H1 (cell line): ENCODE measurements at regions not wholly inside any gene's neighbourhood (a gene's known extent, or its start where the extent isn't known, plus 50 kb on each side); places are given as distances from the start of the nearest gene placed in this dataset.

Source experiments
- CTCF ChIA-PET: fragments of 300-600 bp; sonication (Branson Sonifier 250); formaldehyde crosslinking; loops from one replicate; lab custom pipeline; 2021; ENCODE audit not compliant: partially characterized antibody; lab: Charles Lee
- POLR2A ChIA-PET: fragments of 300-600 bp; sonication (Branson Sonifier 250); formaldehyde crosslinking; loops from one replicate; lab custom pipeline; 2021; ENCODE audit warnings: inconsistent platforms; ENCODE audit not compliant: partially characterized antibody; lab: Charles Lee
- DNase-seq, 2 experiments: peaks; one replicate each; pipeline versions ENCODE4 v3.0.0 to v3.0.0-alpha.2; 2010 to 2022; ENCODE audit warnings: low spot score in 2 of 2, low read depth in 1 of 2, mixed read lengths in 1 of 2
- FAIRE-seq: peaks from 2 replicates; lab custom pipeline; 2011; peaks lifted over from hg19 to GRCh38; lab: Jason Lieb, UNC
- H2AFZ ChIP-seq: 2 replicates; pipeline ENCODE4 v1.8.1; 2012; ENCODE audit warnings: low read length, inconsistent platforms
- H2AK5ac ChIP-seq: 2 replicates; pipeline ENCODE4 v1.6.1; 2013; ENCODE audit warnings: low read depth, low read length
- H2BK120ac ChIP-seq: replicated peaks from 2 replicates; pipeline ENCODE3; 2013; ENCODE audit warnings: low read depth, low read length, inconsistent platforms
- H2BK12ac ChIP-seq: 2 replicates; pipeline ENCODE4 v1.6.1; 2013; ENCODE audit warnings: low read depth, low read length
- H2BK15ac ChIP-seq: 2 replicates; pipeline ENCODE4 v1.6.1; 2013; ENCODE audit warnings: low read length
- H2BK20ac ChIP-seq: 2 replicates; pipeline ENCODE4 v1.6.1; 2013; ENCODE audit warnings: low read length
- H2BK5ac ChIP-seq: 2 replicates; pipeline ENCODE4 v1.6.1; 2013; ENCODE audit warnings: low read depth, low read length
- H3K14ac ChIP-seq: 2 replicates; pipeline ENCODE4 v1.6.1; 2013; ENCODE audit warnings: inconsistent platforms; ENCODE audit not compliant: insufficient read length
- H3K18ac ChIP-seq: 2 replicates; pipeline ENCODE4 v1.6.1; 2013; ENCODE audit warnings: low read length; ENCODE audit errors: extremely low read depth
- H3K23ac ChIP-seq: 2 replicates; pipeline ENCODE4 v1.6.1; 2013; ENCODE audit warnings: inconsistent platforms; ENCODE audit not compliant: insufficient read length
- H3K23me2 ChIP-seq: 2 replicates; pipeline ENCODE4 v1.6.1; 2013; ENCODE audit warnings: low read depth, low read length
- H3K27ac ChIP-seq: 2 replicates; pipeline ENCODE4 v1.6.1; 2011; ENCODE audit warnings: low read depth, low read length, inconsistent platforms
- H3K27me3 ChIP-seq, 4 experiments: replicated peaks in 1 of 4; 1 replicate in 1 of 4; 2 replicates in 3 of 4; pipeline versions ENCODE4 v1.6.1 to v1.8.1; 2011 to 2013; ENCODE audit warnings: low read length in 3 of 4, mild to moderate bottlenecking in 3 of 4, inconsistent platforms in 2 of 4, mixed read lengths in 2 of 4, moderate library complexity in 1 of 4; ENCODE audit not compliant: control insufficient read depth in 3 of 4, insufficient read depth in 3 of 4; ENCODE audit errors: extremely low read depth in 1 of 4
- H3K36me3 ChIP-seq, 4 experiments: 2 replicates each; pipeline versions ENCODE4 v1.6.1 to v1.8.1; 2011 to 2013; ENCODE audit warnings: mild to moderate bottlenecking in 4 of 4, low read length in 3 of 4, moderate library complexity in 2 of 4, control low read depth in 1 of 4, inconsistent platforms in 1 of 4; ENCODE audit not compliant: insufficient read depth in 4 of 4, control insufficient read depth in 2 of 4
- H3K4ac ChIP-seq: replicated peaks from 2 replicates; pipeline ENCODE3; 2013; ENCODE audit warnings: low read length, low read depth, mixed read lengths, inconsistent platforms; ENCODE audit not compliant: insufficient read length
- H3K4me1 ChIP-seq, 4 experiments: replicated peaks in 1 of 4; 1 replicate in 1 of 4; 2 replicates in 3 of 4; pipeline versions ENCODE4 v1.6.1 to v1.8.1; 2011 to 2013; ENCODE audit warnings: low read length in 3 of 4, inconsistent platforms in 2 of 4, mixed read lengths in 1 of 4; ENCODE audit not compliant: insufficient read depth in 4 of 4, control insufficient read depth in 3 of 4
- H3K4me2 ChIP-seq, 2 experiments: 2 replicates each; pipeline versions ENCODE4 v1.6.1 to v1.8.1; 2011 to 2013; ENCODE audit warnings: low read depth in 2 of 2, low read length in 2 of 2, control low read depth in 1 of 2, inconsistent platforms in 1 of 2, mild to moderate bottlenecking in 1 of 2; ENCODE audit not compliant: insufficient read depth in 1 of 2
- H3K4me3 ChIP-seq, 4 experiments: fragments of 200-600, 300-600 bp in 1 of 4; sonication (generic), shearing (Covaris generic), sonication (Bioruptor Twin) in 1 of 4; 2 replicates each; pipeline versions ENCODE4 v1.5.1 to v1.8.1; 2011 to 2016; ENCODE audit warnings: low read length in 4 of 4, low read depth in 3 of 4, control low read depth in 2 of 4, inconsistent platforms in 2 of 4, mild to moderate bottlenecking in 2 of 4, mixed read lengths in 1 of 4, moderate library complexity in 1 of 4; ENCODE audit not compliant: insufficient read depth in 2 of 4; ENCODE audit errors: extremely low read depth in 1 of 4
- H3K56ac ChIP-seq: replicated peaks from 2 replicates; pipeline ENCODE3; 2013; ENCODE audit warnings: low read depth, mild to moderate bottlenecking, mixed read lengths, low read length, inconsistent platforms; ENCODE audit not compliant: insufficient read length
- H3K79me1 ChIP-seq: 2 replicates; pipeline ENCODE4 v1.6.1; 2013; ENCODE audit warnings: low read depth, low read length, control low read depth
- H3K79me2 ChIP-seq, 2 experiments: 2 replicates each; pipeline versions ENCODE4 v1.6.1 to v1.8.1; 2012 to 2013; ENCODE audit warnings: low read length in 2 of 2, mild to moderate bottlenecking in 2 of 2, inconsistent platforms in 1 of 2; ENCODE audit not compliant: insufficient read depth in 2 of 2, control insufficient read depth in 1 of 2
- H3K9ac ChIP-seq, 4 experiments: replicated peaks in 1 of 4; 1 replicate in 1 of 4; 2 replicates in 3 of 4; pipeline versions ENCODE4 v1.6.1 to v1.8.1; 2011 to 2013; ENCODE audit warnings: low read depth in 3 of 4, low read length in 3 of 4, control low read depth in 2 of 4, mild to moderate bottlenecking in 2 of 4, moderate library complexity in 2 of 4, inconsistent platforms in 1 of 4; ENCODE audit errors: extremely low read depth in 1 of 4
- H3K9me3 ChIP-seq, 2 experiments: 2 replicates each; pipeline versions ENCODE4 v1.6.1 to v1.8.1; 2012 to 2013; ENCODE audit warnings: mild to moderate bottlenecking in 2 of 2, moderate library complexity in 2 of 2, control low read depth in 1 of 2, inconsistent platforms in 1 of 2, low read depth in 1 of 2, low read length in 1 of 2, mixed read lengths in 1 of 2; ENCODE audit not compliant: insufficient read depth in 2 of 2
- H4K20me1 ChIP-seq, 2 experiments: replicated peaks in 1 of 2; 2 replicates each; pipeline versions ENCODE3 to v1.8.1; 2011 to 2013; ENCODE audit warnings: inconsistent platforms in 2 of 2, low read length in 2 of 2, mild to moderate bottlenecking in 1 of 2; ENCODE audit not compliant: insufficient read depth in 2 of 2, control insufficient read depth in 1 of 2
- H4K5ac ChIP-seq: 2 replicates; pipeline ENCODE4 v1.6.1; 2013; ENCODE audit warnings: low read length, low read depth, mixed read lengths, inconsistent platforms; ENCODE audit not compliant: insufficient read length
- H4K8ac ChIP-seq: 2 replicates; pipeline ENCODE4 v1.8.0; 2013; ENCODE audit warnings: mild to moderate bottlenecking, moderate library complexity, low read length, inconsistent platforms; ENCODE audit not compliant: insufficient read depth; ENCODE audit errors: extremely low read depth
- H4K91ac ChIP-seq: replicated peaks from 2 replicates; pipeline ENCODE3; 2013; ENCODE audit warnings: low read length, mixed read lengths, inconsistent platforms; ENCODE audit not compliant: insufficient read length
- ATF3 ChIP-seq: IDR thresholded peaks from 2 replicates; pipeline ENCODE4 v1.6.1; 2011; ENCODE audit warnings: low read depth, mild to moderate bottlenecking, low read length; ENCODE audit not compliant: insufficient read depth
- BACH1 ChIP-seq: IDR thresholded peaks from 2 replicates; pipeline ENCODE4 v1.6.1; 2012; ENCODE audit warnings: low read length, improper control_type of control experiment
- JUN ChIP-seq: IDR thresholded peaks from 2 replicates; pipeline ENCODE4 v1.6.1; 2011; ENCODE audit warnings: low read depth, mild to moderate bottlenecking, improper control_type of control experiment, low read length
- NANOG ChIP-seq: IDR thresholded peaks from 2 replicates; pipeline ENCODE4 v1.6.1; 2011; ENCODE audit warnings: low read length, low read depth, mild to moderate bottlenecking, inconsistent platforms; ENCODE audit not compliant: insufficient read depth, poor library complexity, severe bottlenecking
- NRF1 ChIP-seq: IDR thresholded peaks from 2 replicates; pipeline ENCODE4 v1.6.1; 2011; ENCODE audit warnings: mild to moderate bottlenecking, low read depth, low read length, improper control_type of control experiment
- PHF8 ChIP-seq: fragments of 200-600 bp; sonication (generic); conservative IDR thresholded peaks from 2 replicates; pipeline ENCODE4 v1.7.1; 2012; ENCODE audit warnings: low read depth, mild to moderate bottlenecking, inconsistent platforms, low read length, moderate library complexity
- RAD21 ChIP-seq, 2 experiments: IDR thresholded peaks in 1 of 2; conservative IDR thresholded peaks in 1 of 2; 2 replicates each; pipeline ENCODE4 v1.6.1; 2011; ENCODE audit warnings: low read depth in 2 of 2, low read length in 2 of 2, improper control_type of control experiment in 1 of 2, inconsistent platforms in 1 of 2, mild to moderate bottlenecking in 1 of 2, moderate library complexity in 1 of 2
- RNF2 ChIP-seq: fragments of 200-900, 300-1000 bp; sonication (generic); IDR thresholded peaks from 2 replicates; pipeline ENCODE4 v1.7.1; 2016; ENCODE audit warnings: borderline replicate concordance, low read depth, mild to moderate bottlenecking, antibody characterized with exemption, low read length; ENCODE audit not compliant: poor library complexity, severe bottlenecking; ENCODE audit errors: missing control alignments
- SP4 ChIP-seq: IDR thresholded peaks from 2 replicates; pipeline ENCODE4 v1.6.1; 2012; ENCODE audit warnings: low read length, inconsistent platforms
- TAF7 ChIP-seq: optimal IDR thresholded peaks from 2 replicates; pipeline ENCODE3; 2011; ENCODE audit warnings: low read depth, mild to moderate bottlenecking, inconsistent platforms, low read length, moderate library complexity, borderline replicate concordance
- WGBS, 2 experiments: shearing (Covaris generic) in 1 of 2; methylation state at CpG; one replicate each; pipeline versions ENCODE4 v1.1.6 to v1.1.7; 2013 to 2015; ENCODE audit warnings: low lambda C conversion rate in 2 of 2, mixed read lengths in 2 of 2, inconsistent platforms in 1 of 2, low coverage in 1 of 2, missing lambda C conversion rate in 1 of 2; ENCODE audit not compliant: insufficient replicate concordance in 2 of 2, insufficient coverage in 1 of 2, insufficient read length in 1 of 2; ENCODE audit errors: extremely low coverage in 1 of 2, missing lambda C conversion rate in 1 of 2; 5-methylcytosine and 5-hydroxymethylcytosine counted together

- Histone ChIP-seq H3K56ac (no peak overlapping the region), H3K4me2 (no peak overlapping the region), H3K18ac (no peak overlapping the region), H2BK5ac (no peak overlapping the region), H2BK120ac (no peak overlapping the region), H3K79me2 (no peaks in the 10 kb centered on the region), H3K27me3 (peaks cover 0 to 28% (median 12%) of the 10 kb centered on the region in 4 experiments; a peak in 4 of 7 replicates), H3K14ac (no peak overlapping the region), H2BK20ac (no peak overlapping the region), H3K4me1 (peaks cover 6 to 21% (median 9%) of the 10 kb centered on the region in 4 experiments; a peak in 5 of 7 replicates), H3K79me1 (no peaks in the 10 kb centered on the region), H3K23ac (no peak overlapping the region), H4K5ac (no peak overlapping the region), H2BK12ac (no peak overlapping the region), H3K27ac (no peak overlapping the region), H3K9me3 (no peaks in the 10 kb centered on the region), H3K4me3 (no peak overlapping the region), H3K23me2 (no peaks in the 10 kb centered on the region; the same call in 1 of the 2 replicates), H3K36me3 (no peaks in the 10 kb centered on the region), H4K91ac (no peak overlapping the region), H3K4ac (no peak overlapping the region), H4K20me1 (peaks cover 3 to 7% of the 10 kb centered on the region in 2 experiments), H4K8ac (no peak overlapping the region), H2AK5ac (peak overlapping the region; percentile 9; the same call in 1 of the 2 replicates), H2AFZ (no peak overlapping the region), H2BK15ac (no peak overlapping the region), H3K9ac (no peak overlapping the region)
- DNase-seq (no peak), FAIRE-seq (no peak)
- TF ChIP-seq SP4, result no peak
- TF ChIP-seq PHF8, result no peak
- TF ChIP-seq RNF2, result no peak
- TF ChIP-seq NRF1, result no peak
- TF ChIP-seq BACH1, result no peak
- TF ChIP-seq ATF3, result no peak
- TF ChIP-seq NANOG, result no peak
- no peak for TF ChIP-seq TAF7
- no peak for TF ChIP-seq RAD21 (IDR thresholded peaks at IDR 0.05 in 1 of 2, conservative IDR thresholded peaks at IDR 0.05 in 1 of 2; ENCODE audit: low read depth in 2 of 2, low read length in 2 of 2)
- no peak for TF ChIP-seq JUN
- 89% methylated on average over 10 of the region's 11 CpGs; no CpG with 5 or more reads in 1 of the 2 experiments for WGBS, 2 experiments
- POLR2A ChIA-PET, result interaction anchor here (0.7 to 8.5 kb wide), 4 partner anchors 12 to 989 kb away, joined by 3 to 42 read pairs (median 4); no protein-coding TSS in a partner anchor
- CTCF ChIA-PET, result interaction anchor here (0.7 to 4.7 kb wide), 14 partner anchors 9 to 58 kb away, joined by 3 to 37 read pairs (median 5); a partner anchor contains a TSS
Measured at GRCh38 chr14:73773441-73774240, 59.5 kb upstream of the PNMA1 start.
